ENCODE measurements at regions not wholly inside any gene's neighbourhood (a gene's known extent, or its start where the extent isn't known, plus 50 kb on each side); places are given as distances from the start of the nearest gene placed in this dataset.

DNA sequence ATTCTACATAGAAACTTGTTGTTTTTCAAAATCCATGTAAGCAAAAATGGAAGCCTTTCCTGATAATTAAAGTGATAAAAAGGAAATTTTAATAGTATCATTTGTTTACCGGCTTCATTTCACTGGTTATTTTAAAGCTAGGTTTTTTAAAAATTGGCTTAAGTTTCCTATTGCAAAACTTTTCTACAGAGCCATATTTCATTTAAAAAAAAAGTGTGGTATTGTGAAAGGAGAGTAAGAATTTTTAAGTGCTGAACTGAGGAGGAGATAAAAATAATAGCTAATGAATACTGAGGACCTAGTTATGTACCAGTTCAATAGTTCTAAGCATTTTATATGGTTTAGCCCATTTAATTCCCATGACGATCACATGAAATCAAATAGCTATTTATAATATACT lies 172.2 kb upstream of the COL1A2 start:
- DNase-seq (ENCODE audit: low read depth in 4 of 4, low spot score in 3 of 4), result no peak

DNA sequence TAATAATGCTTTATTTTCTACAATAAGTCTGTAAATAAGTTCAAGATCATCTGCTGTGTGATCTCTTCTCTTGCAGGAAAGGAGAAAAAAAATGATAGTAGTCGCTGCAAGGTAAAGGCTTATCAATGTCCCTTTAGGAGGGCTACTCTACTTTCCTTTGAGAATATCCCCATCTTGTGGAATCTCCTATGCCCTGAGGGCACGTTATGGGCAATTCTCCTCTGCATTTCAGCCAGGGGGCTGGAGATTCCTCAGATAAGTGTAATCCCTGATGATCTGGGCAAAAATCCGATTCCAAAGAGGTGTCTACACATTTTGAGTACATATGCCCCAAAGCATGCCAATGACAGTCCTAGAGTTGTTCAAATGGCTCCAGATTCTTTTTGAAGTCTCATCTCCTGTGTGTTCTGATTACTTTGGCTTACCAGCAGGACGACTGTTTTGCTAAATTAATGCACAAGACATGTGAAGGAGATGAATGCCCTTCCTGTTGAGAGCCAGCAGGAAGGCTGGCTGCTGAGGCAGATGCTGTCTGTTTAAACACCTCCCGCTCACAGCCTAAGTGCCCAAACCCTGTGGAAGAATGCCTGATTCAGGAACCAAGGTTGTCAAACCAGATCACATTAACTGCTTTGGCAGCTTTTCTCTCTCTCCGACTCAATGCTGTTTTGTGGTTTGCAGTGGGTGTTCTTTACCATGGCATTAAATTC lies 171.2 kb upstream of the COL1A2 start:
- DNase-seq (ENCODE audit: low read depth in 4 of 4, low spot score in 3 of 4), result peak in 2 of 4 donors; percentile 1 to 3

DNA sequence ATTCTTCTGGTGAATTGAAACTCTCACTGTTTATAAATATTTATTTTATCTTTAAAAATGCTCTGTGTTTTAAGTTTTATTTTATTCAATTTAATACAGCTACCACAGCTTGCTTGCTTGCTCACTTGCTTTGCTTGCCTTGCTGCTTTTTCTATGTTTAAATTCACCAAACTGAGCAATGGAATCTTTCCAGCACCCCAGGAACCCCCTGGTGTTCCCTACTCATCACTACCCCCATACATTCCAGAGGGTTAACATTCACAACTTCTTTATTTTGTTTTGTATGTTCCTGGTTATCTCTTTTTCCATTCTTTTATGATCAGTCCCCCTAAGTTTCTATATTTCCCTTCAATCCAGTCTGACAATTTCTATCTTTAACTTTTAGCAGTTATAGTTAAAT lies 166.5 kb upstream of the COL1A2 start:
- DNase-seq (ENCODE audit: low read depth in 4 of 4, low spot score in 3 of 4), result no peak

DNA sequence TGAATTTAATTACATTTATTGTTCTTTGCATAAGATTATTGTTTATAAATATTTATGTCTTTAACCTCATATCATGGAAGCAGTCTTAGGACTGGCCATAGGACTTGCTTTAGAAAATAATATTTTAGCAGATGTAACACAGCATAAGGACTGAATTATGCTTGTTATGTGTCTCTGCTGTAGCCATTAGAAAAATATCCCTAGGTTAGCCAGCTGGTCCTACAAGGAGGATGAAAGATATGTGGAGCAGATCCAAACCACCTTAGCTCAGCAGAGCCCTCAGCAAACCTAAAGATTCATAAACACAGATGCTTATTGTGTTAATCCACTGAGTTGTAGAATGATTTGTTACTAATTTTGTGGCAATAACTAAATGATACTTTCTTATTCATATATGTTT lies 166.0 kb upstream of the COL1A2 start:
- DNase-seq (ENCODE audit: low read depth in 4 of 4, low spot score in 3 of 4), result no peak

DNA sequence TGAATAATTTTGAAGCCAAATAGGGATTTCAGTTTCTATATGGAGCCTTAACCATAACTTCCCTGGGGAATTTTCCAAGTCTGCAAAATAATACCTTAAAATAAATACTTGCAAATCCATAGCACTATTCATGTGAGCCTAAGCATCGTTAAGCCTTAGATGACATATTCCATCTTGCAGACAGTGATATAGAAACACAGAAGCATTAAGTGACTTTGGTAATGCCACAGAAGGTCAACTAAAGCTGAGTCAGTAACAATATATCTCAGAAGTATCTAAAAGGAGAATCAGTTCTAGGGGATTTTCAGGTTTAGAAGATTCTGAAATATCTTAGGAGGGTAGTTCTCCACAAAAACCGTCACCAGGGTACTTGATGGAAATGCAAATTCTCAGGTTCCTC lies 163.4 kb upstream of the COL1A2 start:
- DNase-seq (ENCODE audit: low read depth in 4 of 4, low spot score in 3 of 4), result no peak

- DNase-seq (ENCODE audit: low read depth in 4 of 4, low spot score in 3 of 4), result no peak
Observed at GRCh38 chr7:94236960-94237359, 157.7 kb upstream of the COL1A2 start.

DNA sequence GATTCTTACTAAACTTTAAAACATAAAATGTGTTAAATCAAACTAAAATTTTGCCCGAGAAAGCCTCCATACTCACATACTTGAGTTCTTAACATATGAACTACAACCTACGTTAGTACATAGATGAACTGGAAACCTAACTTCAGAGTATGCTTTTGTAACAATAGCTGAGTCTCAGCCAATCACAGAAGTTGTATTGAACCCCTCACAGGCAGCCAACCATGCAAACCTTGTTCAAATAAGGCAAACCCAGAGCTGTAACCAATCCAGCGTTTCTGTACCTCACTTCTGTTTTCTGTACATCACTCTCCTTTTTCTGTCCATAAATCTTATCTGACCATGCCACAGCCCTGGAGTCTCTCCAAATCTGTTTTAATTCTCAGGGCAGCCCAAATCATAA lies 157.3 kb upstream of the COL1A2 start:
- DNase-seq (ENCODE audit: low read depth in 4 of 4, low spot score in 3 of 4), result no peak

DNA sequence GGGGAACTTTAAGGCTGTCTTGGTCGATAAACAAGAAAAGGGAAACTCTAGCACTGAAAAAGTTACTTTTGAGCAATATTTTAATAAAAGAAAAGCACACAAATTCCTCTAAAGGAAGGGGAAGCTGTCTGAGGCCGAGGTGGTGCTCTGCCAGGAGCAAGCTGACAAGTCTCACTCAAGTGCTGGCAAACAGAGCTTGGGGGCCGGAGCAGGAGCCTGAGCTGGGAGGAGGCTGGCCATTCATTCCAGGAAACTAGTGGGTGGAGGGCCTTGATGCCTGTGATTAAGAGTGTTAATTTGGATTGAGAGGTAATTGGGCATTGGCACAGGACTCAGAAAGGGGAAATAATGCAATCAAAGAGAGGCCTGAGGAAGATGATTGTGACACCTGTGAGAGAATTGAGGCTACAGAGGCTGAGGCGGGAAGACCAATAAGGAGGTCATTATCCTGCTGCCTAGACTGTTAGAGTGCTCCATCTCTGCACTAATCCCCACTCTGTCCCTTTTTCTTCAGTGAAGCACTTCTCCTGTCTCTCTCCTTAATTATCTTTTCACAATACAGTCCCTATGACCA lies 154.9 kb upstream of the COL1A2 start:
- no peak for DNase-seq (ENCODE audit: low read depth in 4 of 4, low spot score in 3 of 4)

DNA sequence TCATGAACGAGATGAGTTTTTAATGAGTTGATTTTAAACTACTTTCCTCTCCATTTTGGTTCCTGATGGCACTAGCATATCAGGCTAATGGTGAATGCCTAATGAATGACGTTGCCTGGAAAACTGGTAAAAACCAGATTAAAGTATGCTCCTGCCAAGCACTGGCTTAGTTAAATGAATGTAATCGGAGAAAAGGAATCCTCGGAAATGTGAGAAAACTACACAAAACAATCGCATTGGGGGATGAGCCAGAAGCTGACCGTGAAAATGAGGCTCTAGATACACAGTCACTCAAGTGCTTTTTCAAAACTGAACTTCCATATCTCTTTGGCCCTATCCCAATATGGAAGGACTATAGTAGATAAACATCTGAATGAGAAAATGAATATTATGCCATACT lies 153.8 kb upstream of the COL1A2 start:
- no peak for DNase-seq (ENCODE audit: low read depth in 4 of 4, low spot score in 3 of 4)

- no peak for DNase-seq (ENCODE audit: low read depth in 4 of 4, low spot score in 3 of 4)
Observed at GRCh38 chr7:94241402-94241925, 153.2 kb upstream of the COL1A2 start.

DNA sequence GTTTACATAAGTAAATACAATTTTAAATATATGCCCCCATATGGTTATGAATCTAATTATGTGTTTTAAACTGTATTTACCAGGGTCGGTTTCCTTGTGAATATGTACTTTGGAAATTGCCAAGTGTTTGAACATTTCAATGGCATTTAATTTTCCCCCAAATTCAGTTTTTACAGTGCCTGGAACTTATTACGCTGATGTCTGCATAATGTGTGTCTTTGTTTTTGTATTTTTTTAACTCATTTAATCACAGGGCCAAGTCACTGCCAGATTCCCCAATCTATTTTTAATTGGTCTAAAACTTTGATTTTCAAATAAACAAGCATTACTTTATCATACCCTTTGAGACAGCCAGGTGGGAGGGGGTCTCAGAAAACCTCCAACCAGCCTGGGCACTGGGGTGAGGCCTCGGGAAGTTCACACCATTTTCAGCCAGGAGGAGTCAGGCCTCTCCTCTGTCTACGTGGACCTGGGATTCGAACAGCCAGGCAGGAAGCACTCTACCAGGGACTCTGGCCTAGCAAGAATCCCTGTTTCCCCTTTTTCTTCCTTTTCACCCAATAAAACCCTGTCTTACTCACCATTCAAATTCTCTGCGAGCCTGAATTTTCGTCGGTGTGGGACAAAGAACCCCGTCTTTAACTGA lies 151.5 kb upstream of the COL1A2 start:
- DNase-seq (ENCODE audit: low read depth in 4 of 4, low spot score in 3 of 4), result no peak

DNA sequence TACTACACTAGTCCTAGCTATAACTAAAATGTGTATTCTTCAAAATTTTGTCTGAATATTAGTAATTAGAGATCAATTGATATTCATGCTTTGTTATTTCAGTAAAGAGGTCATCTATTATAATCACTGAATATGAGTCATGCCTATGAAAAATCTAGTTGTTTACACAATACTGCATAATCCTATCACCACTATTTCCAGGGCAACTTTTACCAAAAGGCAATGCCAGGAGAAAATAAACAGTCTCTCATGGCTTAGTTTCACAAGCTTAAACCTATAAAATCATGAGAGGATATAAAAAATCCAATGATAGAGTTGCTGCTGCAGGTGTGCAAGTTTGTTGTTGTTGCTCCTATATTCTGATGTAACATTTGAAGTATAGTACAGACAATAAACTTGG lies 149.9 kb upstream of the COL1A2 start:
- no peak for DNase-seq (ENCODE audit: low read depth in 4 of 4, low spot score in 3 of 4)

- no peak for DNase-seq (ENCODE audit: low read depth in 4 of 4, low spot score in 3 of 4)
Observed at GRCh38 chr7:94245500-94245899, 149.2 kb upstream of the COL1A2 start.

- DNase-seq (ENCODE audit: low read depth in 4 of 4, low spot score in 3 of 4), result no peak
Observed at GRCh38 chr7:94247970-94248369, 146.7 kb upstream of the COL1A2 start.

DNA sequence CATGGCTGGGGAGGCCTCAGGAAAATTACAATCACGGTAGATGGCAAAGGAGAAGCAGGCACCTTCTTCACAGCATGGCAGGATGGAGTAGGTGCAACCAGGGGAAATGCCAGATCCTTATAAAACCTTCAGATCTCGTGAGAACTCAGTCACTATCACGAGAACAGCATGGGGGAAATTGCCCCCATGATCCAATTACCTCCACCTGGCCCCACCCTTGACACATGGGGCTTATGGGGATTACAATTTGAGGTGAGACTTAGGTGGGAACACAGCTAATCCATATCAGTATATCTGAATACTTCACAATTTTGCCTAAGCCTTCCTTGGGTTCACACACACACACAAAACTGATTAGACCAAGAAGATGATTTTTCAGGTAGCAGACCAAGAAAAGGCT lies 145.1 kb upstream of the COL1A2 start:
- no peak for DNase-seq (ENCODE audit: low read depth in 4 of 4, low spot score in 3 of 4)

- no peak for DNase-seq (ENCODE audit: low read depth in 4 of 4, low spot score in 3 of 4)
Observed at GRCh38 chr7:94250124-94250523, 144.6 kb upstream of the COL1A2 start.

- DNase-seq (ENCODE audit: low read depth in 4 of 4, low spot score in 3 of 4), result no peak
Observed at GRCh38 chr7:94250987-94251386, 143.7 kb upstream of the COL1A2 start.

GRCh38 chr7:94252124-94252523 lies 142.6 kb upstream of the COL1A2 start:
- DNase-seq (ENCODE audit: low read depth in 4 of 4, low spot score in 3 of 4), result no peak

GRCh38 chr7:94252971-94253370 lies 141.7 kb upstream of the COL1A2 start:
- no peak for DNase-seq (ENCODE audit: low read depth in 4 of 4, low spot score in 3 of 4)

GRCh38 chr7:94253686-94254085 lies 141.0 kb upstream of the COL1A2 start:
- no peak for DNase-seq (ENCODE audit: low read depth in 4 of 4, low spot score in 3 of 4)

DNA sequence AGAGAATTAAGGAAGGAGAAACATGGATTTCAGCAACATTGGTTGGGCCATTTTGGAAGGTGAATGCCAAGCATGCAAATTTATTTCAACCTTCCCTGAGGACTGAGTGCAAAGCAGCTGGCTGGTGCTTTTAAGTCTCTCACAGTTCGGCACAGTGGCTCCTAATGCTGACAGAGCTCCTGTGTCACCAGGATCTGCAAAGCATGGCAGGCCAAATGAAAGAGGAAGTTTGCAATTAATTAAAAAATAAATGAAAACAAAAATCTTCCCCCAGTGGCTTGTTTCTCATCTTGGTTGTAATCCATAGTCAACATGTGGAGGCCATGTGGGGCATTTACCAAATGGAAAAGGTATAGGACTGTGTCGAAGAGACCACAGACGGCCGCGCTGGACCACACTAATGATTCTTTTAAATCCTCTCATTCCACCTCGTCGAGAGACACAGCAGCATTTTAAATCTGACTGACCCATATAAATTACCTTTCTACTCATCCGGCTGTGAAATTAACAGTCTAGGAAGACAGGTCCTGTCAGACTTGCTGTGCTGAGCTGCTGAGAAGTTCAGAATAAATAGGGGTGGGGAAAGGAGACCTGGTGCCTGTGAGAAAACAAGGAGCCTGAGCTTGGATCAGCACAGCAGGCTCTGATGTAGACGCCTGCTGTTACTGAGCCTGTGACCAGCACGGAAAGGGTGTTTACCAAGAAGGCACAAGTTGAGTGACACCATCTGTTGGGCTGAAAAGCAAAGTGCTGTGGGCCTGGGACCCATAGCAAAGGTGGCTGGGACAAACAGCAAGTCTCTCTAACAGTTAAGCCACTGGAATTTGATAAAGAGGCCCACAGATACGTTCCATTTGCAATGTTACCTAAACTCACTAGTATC lies 136.0 kb upstream of the COL1A2 start:
- no peak for DNase-seq (ENCODE audit: low read depth in 4 of 4, low spot score in 3 of 4)

Data from left renal pelvis (tissue), 4 donors.